ENCODE measurements at regions not wholly inside any gene's neighbourhood (a gene's known extent, or its start where the extent isn't known, plus 50 kb on each side); places are given as distances from the start of the nearest gene placed in this dataset.

DNA sequence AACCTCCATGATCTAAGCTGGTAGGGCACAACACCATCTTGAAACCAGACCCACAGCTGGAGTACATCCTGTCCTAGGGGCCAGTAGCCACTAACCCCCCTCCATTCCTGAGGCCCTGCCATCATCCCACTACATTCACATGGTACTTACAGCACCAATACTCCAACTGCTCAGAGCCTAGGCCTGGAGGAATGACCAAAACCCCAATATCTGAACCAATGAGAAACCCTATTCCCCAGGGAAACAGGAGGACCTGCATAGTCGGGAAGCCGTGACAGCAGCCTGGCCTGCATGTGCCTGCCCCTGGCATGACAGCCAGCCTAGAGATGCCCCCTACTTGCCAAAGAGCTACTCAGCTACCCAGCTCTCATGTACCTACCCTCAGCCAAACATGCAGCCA lies 65.4 kb upstream of the DMRT1 start:
- TF ChIP-seq, protein P1, sequence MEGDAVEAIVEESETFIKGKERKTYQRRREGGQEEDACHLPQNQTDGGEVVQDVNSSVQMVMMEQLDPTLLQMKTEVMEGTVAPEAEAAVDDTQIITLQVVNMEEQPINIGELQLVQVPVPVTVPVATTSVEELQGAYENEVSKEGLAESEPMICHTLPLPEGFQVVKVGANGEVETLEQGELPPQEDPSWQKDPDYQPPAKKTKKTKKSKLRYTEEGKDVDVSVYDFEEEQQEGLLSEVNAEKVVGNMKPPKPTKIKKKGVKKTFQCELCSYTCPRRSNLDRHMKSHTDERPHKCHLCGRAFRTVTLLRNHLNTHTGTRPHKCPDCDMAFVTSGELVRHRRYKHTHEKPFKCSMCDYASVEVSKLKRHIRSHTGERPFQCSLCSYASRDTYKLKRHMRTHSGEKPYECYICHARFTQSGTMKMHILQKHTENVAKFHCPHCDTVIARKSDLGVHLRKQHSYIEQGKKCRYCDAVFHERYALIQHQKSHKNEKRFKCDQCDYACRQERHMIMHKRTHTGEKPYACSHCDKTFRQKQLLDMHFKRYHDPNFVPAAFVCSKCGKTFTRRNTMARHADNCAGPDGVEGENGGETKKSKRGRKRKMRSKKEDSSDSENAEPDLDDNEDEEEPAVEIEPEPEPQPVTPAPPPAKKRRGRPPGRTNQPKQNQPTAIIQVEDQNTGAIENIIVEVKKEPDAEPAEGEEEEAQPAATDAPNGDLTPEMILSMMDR (IDR thresholded peaks at IDR 0.05) = no peak
- TF ChIP-seq POLR2A (IDR thresholded peaks at IDR 0.05) = no peak
- intact Hi-C loops (cut with DNase I; ENCODE audit: low total_unique reads) = no loop called here
- no peak overlapping the region for H3K4me3 ChIP-seq
- H3K36me3 ChIP-seq = no peaks in the 10 kb centered on the region
- no peaks in the 10 kb centered on the region for H3K4me1 ChIP-seq
- DNase-seq = no peak
- H3K27ac ChIP-seq = no peak overlapping the region
- no peaks in the 10 kb centered on the region for H3K9me3 ChIP-seq
- H3K27me3 ChIP-seq = no peaks in the 10 kb centered on the region

DNA sequence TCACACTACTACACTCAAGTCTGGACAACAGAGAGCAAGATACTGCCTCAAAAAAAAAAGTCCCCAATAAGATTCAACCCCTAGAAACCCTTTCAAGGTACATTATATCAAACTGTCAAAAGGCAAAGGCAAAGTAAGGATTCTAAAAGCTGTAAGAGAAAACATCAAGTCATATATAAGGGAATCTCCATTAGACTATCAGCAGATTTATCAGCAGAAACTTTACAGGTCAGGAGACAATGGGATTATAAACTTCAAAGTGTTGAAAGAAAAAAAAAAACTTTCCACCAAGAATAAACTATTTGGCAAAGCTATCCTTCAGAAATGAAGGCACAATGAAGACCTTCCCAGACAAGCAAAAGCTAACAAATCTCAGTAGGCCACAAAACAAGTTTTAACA lies 63.5 kb upstream of the DMRT1 start:
- Histone ChIP-seq H3K9me3 (no peaks in the 10 kb centered on the region), H3K4me1 (no peaks in the 10 kb centered on the region), H3K27ac (no peak overlapping the region), H3K27me3 (no peaks in the 10 kb centered on the region), H3K4me3 (no peak overlapping the region), H3K36me3 (no peaks in the 10 kb centered on the region)
- DNase-seq = no peak
- no peak for TF ChIP-seq POLR2A (IDR thresholded peaks at IDR 0.05)
- TF ChIP-seq, protein P1 (IDR thresholded peaks at IDR 0.05) = no peak
- intact Hi-C loops (cut with DNase I; ENCODE audit: low total_unique reads) = no loop called here

GRCh38 chr9:784202-784601 lies 57.3 kb upstream of the DMRT1 start:
- Histone ChIP-seq H3K27me3 (no peaks in the 10 kb centered on the region), H3K9me3 (no peaks in the 10 kb centered on the region), H3K27ac (no peak overlapping the region), H3K4me3 (no peak overlapping the region), H3K4me1 (no peaks in the 10 kb centered on the region), H3K36me3 (no peaks in the 10 kb centered on the region)
- no peak for DNase-seq
- TF ChIP-seq, protein P1 (IDR thresholded peaks at IDR 0.05) = no peak
- no peak for TF ChIP-seq POLR2A (IDR thresholded peaks at IDR 0.05)
- intact Hi-C loops (cut with DNase I; ENCODE audit: low total_unique reads) = no loop called here

- no peaks in the 10 kb centered on the region for H3K27me3 ChIP-seq
- DNase-seq = no peak
- intact Hi-C loops (cut with DNase I; ENCODE audit: low total_unique reads) = no loop called here
- no peak overlapping the region for H3K4me3 ChIP-seq
- TF ChIP-seq POLR2A (IDR thresholded peaks at IDR 0.05) = no peak
- TF ChIP-seq, protein P1 (IDR thresholded peaks at IDR 0.05) = no peak
- no peak overlapping the region for H3K27ac ChIP-seq
- no peaks in the 10 kb centered on the region for H3K4me1 ChIP-seq
- H3K9me3 ChIP-seq = no peaks in the 10 kb centered on the region
- no peaks in the 10 kb centered on the region for H3K36me3 ChIP-seq
Measured at GRCh38 chr9:784916-785315, 56.6 kb upstream of the DMRT1 start.

- H3K9me3 ChIP-seq = no peaks in the 10 kb centered on the region
- no peak for TF ChIP-seq POLR2A (IDR thresholded peaks at IDR 0.05)
- TF ChIP-seq, protein P1 (IDR thresholded peaks at IDR 0.05) = no peak
- no peak for DNase-seq
- intact Hi-C loops (cut with DNase I; ENCODE audit: low total_unique reads) = no loop called here
- H3K27me3 ChIP-seq = no peaks in the 10 kb centered on the region
- no peaks in the 10 kb centered on the region for H3K36me3 ChIP-seq
- H3K4me3 ChIP-seq = no peak overlapping the region
- H3K27ac ChIP-seq = no peak overlapping the region
- no peaks in the 10 kb centered on the region for H3K4me1 ChIP-seq
Measured at GRCh38 chr9:785997-786396, 55.5 kb upstream of the DMRT1 start.
